Gastroesophageal sphincter (tissue), 4 donors: ENCODE measurements at regions not wholly inside any gene's neighbourhood (a gene's known extent, or its start where the extent isn't known, plus 50 kb on each side); places are given as distances from the start of the nearest gene placed in this dataset.
"Not testable (repeated sequence)": the region's sequence is repeated elsewhere in the genome, so short reads cannot be mapped to it uniquely, and the experiment has no call there.

ENCODE experiments used
- ATAC-seq: fragments of 150-250 bp; one replicate; pipeline ENCODE4 v1.9.1; 2016; ENCODE audit warnings: mild to moderate bottlenecking, moderate library complexity
- H3K27ac ChIP-seq, 4 donors: fragments of 200-600 bp; sonication (generic) in 3 of 4; 1 replicate in 3 of 4; 2 replicates in 1 of 4; pipeline ENCODE4 v1.5.1; 2016 to 2019
- H3K27me3 ChIP-seq: fragments of 200-600 bp; sonication (generic); one replicate; pipeline ENCODE4 v1.5.1; 2019
- H3K36me3 ChIP-seq, 2 donors: fragments of 200-600 bp; sonication (generic); one replicate each; pipeline ENCODE4 v1.5.1; 2019; ENCODE audit warnings: control low read depth in 1 of 2
- H3K4me1 ChIP-seq, 3 donors: fragments of 200-600 bp; sonication (generic); 1 replicate in 2 of 3; 2 replicates in 1 of 3; pipeline ENCODE4 v1.5.1; 2016 to 2019; ENCODE audit warnings: control low read depth in 2 of 3
- H3K4me3 ChIP-seq, 2 donors: fragments of 200-600 bp; sonication (generic); one replicate each; pipeline ENCODE4 v1.5.1; 2019; ENCODE audit warnings: mild to moderate bottlenecking in 1 of 2, moderate library complexity in 1 of 2
- H3K9me3 ChIP-seq, 3 donors: fragments of 200-600 bp; sonication (generic); one replicate each; pipeline ENCODE4 v1.5.1; 2017 to 2019; ENCODE audit warnings: control low read depth in 2 of 3
- EP300 ChIP-seq: sonication (generic); formaldehyde crosslinking; IDR thresholded peaks from one replicate; pipeline ENCODE4 v1.6.1; 2017; ENCODE audit warnings: antibody characterized with exemption, mild to moderate bottlenecking
- POLR2A ChIP-seq, 2 donors: fragments of 450-650 bp; IDR thresholded peaks; one replicate each; pipeline ENCODE4 v1.6.1; 2017; ENCODE audit warnings: antibody characterized with exemption in 2 of 2, mild to moderate bottlenecking in 2 of 2, moderate library complexity in 1 of 2
- POLR2AphosphoS5 ChIP-seq: sonication (generic); formaldehyde crosslinking; IDR thresholded peaks from one replicate; pipeline ENCODE4 v1.6.1; 2017; ENCODE audit warnings: antibody characterized with exemption
- WGBS, 2 donors: methylation state at CpG; one replicate each; pipeline ENCODE4 v1.1.5; 2018; ENCODE audit warnings: low coverage in 1 of 2; 5-methylcytosine and 5-hydroxymethylcytosine counted together
- TF ChIP-seq, protein P1 (sequence below), 4 experiments: fragments of 200-600 bp in 2 of 4; fragments of 450-650 bp in 2 of 4; sonication (generic) in 1 of 4; IDR thresholded peaks; one replicate each; pipeline ENCODE4 v1.5.1; 2017 to 2019; ENCODE audit warnings: antibody characterized with exemption in 4 of 4, mild to moderate bottlenecking in 2 of 4, moderate library complexity in 2 of 4

DNA sequence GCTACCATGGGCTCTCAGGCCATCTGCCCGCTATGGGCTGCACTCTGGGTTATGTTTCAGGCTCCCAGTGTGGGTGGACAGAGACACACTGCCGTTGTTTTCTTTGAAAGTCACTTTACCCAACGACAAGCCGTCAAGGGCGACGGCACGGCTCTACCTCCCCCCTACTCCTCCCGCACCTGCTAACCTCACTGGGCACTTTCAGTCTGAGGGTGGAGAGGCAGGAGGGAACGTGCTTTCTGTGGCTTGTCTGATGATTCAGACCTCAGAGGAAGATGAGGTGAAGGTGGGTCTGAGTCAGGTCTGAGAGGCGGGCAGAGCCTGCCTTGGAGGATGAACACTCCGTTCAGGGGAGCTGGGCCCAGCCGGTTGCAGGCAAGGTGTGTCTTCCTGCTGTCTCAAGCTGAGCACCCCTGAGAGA lies 147.6 kb upstream of the HDAC4 start:
- WGBS, 2 donors, result no CpG with 5 or more reads among the region's 12 CpGs
- H3K4me1 ChIP-seq, result peaks cover 0 to 13% (median 0%) of the 10 kb centered on the region in 3 donors
- ATAC-seq, result no peak

DNA sequence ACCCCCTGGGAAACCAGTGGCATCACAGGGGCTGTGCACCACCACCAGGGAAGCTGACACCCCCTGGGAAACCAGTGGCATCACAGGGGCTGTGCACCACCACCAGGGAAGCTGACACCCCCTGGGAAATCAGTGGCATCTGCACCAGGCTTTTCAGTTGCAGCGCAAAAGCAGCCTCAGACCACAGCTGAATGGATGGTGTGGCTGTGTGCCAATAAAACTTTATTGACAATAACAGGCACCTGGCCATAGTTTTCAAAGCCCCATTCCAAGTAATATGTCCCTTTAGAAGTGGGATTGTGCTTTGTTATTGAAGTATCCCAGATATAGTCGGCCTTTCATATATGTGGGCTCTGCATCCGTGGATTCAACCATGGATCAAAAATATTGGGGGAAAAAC lies 146.3 kb upstream of the HDAC4 start:
- H3K27me3 ChIP-seq, H3K9me3 ChIP-seq, H3K4me3 ChIP-seq, H3K36me3 ChIP-seq, H3K27ac ChIP-seq, ATAC-seq: not testable (repeated sequence)
- 100% methylated on average over 3 of the region's 3 CpGs for WGBS, 2 donors
- H3K4me1 ChIP-seq, result peaks cover 0 to 13% (median 0%) of the 10 kb centered on the region in 3 donors

More for the DNA sequence above, 147.6 kb upstream of the HDAC4 start:
- TF ChIP-seq POLR2A (IDR thresholded peaks at IDR 0.05) (no peak), POLR2AphosphoS5 (no peak), EP300 (no peak)
- TF ChIP-seq, protein P1, sequence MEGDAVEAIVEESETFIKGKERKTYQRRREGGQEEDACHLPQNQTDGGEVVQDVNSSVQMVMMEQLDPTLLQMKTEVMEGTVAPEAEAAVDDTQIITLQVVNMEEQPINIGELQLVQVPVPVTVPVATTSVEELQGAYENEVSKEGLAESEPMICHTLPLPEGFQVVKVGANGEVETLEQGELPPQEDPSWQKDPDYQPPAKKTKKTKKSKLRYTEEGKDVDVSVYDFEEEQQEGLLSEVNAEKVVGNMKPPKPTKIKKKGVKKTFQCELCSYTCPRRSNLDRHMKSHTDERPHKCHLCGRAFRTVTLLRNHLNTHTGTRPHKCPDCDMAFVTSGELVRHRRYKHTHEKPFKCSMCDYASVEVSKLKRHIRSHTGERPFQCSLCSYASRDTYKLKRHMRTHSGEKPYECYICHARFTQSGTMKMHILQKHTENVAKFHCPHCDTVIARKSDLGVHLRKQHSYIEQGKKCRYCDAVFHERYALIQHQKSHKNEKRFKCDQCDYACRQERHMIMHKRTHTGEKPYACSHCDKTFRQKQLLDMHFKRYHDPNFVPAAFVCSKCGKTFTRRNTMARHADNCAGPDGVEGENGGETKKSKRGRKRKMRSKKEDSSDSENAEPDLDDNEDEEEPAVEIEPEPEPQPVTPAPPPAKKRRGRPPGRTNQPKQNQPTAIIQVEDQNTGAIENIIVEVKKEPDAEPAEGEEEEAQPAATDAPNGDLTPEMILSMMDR (IDR thresholded peaks at IDR 0.05), result no peak
- no peaks in the 10 kb centered on the region for H3K36me3 ChIP-seq
- H3K27ac ChIP-seq, result no peak overlapping the region
- H3K9me3 ChIP-seq, result no peaks in the 10 kb centered on the region
- H3K27me3 ChIP-seq, result peaks cover 3% of the 10 kb centered on the region
- H3K4me3 ChIP-seq, result no peak overlapping the region

DNA sequence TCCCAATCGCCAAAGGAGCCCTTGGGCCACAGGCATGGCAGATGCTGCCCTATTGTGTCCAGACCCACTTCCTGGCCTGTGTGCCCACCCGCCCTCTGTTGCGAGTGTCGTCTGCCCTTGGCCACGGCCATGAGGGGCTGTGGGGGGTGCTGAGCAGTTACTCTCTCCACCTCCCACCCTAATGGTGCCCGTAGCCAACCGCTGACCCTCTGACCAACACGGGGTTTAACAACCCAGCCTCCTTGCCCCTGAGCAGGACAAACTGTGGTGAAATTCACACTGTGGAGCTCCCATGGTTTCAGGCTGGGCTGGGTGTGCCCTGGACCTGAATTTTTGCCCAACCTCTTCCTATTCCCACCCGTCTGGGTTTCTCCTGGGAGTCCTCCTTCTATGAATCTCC lies 145.7 kb upstream of the HDAC4 start:
- Histone ChIP-seq H3K36me3 (no peaks in the 10 kb centered on the region), H3K27me3 (peaks cover 3% of the 10 kb centered on the region), H3K4me3 (no peak overlapping the region), H3K9me3 (no peaks in the 10 kb centered on the region), H3K27ac (no peak overlapping the region), H3K4me1 (peaks cover 0 to 13% (median 0%) of the 10 kb centered on the region in 3 donors)
- ATAC-seq, result no peak
- TF ChIP-seq POLR2AphosphoS5 (no peak), POLR2A (IDR thresholded peaks at IDR 0.05) (no peak), EP300 (no peak)
- TF ChIP-seq, protein P1 (IDR thresholded peaks at IDR 0.05), result no peak
- 100% methylated on average over 3 of the region's 9 CpGs for WGBS, 2 donors

DNA sequence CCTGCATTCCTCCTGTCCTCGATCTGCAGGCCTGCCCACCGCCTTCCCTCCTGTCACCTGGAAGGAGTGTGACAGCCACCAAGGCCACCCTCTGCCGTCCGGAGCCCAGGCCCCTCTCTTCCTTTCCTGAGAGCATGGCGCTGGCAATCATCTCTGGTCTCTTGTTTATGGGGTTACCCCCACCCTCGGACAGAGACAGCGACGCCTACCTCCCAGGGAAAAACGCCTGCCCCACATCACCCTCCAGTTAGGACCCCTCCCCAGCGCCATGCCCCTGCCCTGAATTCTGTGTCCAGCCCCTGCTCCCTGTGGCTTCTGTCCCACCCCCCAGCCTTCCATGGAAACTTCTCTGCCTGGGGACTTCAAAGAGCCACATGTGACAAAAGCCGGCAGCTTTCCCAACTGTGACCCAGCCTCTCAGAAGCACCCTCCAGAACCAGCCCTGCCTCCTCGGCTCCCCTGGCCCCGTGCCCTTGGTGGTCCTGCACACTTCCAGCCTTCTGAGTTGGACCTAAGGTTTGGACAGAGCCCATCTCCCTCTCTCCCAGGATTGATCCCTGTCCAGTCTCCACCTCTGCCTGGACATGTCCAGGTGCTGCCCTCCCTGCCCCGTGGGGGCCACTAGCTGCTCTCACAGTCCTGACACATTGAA lies 145.0 kb upstream of the HDAC4 start:
- TF ChIP-seq POLR2AphosphoS5 (no peak), POLR2A (IDR thresholded peaks at IDR 0.05) (no peak)
- TF ChIP-seq, protein P1 (IDR thresholded peaks at IDR 0.05), result no peak
- peaks cover 0 to 13% (median 0%) of the 10 kb centered on the region in 3 donors for H3K4me1 ChIP-seq
- 81 to 85% methylated on average over 5 to 6 of the region's 14 CpGs for WGBS, 2 donors
- H3K36me3 ChIP-seq, result no peaks in the 10 kb centered on the region
- ATAC-seq, result no peak
- no peak overlapping the region for H3K27ac ChIP-seq
- no peaks in the 10 kb centered on the region for H3K9me3 ChIP-seq
- H3K4me3 ChIP-seq, result no peak overlapping the region
- peaks cover 3% of the 10 kb centered on the region for H3K27me3 ChIP-seq

DNA sequence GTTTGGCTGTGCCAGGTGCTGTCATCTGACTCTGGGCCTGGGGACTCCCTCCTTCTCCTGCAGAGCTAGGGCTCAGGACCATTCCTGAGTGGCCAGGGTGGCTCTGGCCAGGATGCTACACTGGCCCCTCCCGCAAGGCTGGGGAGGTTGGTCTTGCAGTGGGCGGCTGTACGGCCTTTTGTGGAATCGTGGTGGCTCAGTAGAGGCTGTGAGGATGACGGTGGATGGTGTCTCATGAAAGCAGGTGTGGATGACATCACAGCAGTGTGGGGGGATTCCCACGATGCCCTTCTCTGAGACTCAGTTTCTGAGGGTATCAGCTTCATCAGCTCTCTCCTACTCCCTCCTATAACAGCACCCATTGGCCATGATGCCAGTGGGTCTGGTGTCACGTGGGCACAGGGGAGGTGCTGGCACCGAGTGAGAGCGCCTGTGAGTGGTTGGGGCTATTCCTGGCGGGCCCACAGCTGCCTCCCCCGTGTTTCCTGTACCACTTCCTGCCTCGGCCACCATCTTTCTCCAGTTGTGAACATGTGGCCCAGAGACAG lies 144.2 kb upstream of the HDAC4 start:
- ATAC-seq, result no peak
- WGBS, 2 donors, result 76 to 80% methylated on average over 1 to 6 of the region's 12 CpGs
- Histone ChIP-seq H3K9me3 (no peaks in the 10 kb centered on the region), H3K4me3 (no peak overlapping the region), H3K27me3 (peaks cover 3% of the 10 kb centered on the region), H3K4me1 (peaks cover 0 to 13% (median 0%) of the 10 kb centered on the region in 3 donors), H3K27ac (no peak overlapping the region), H3K36me3 (no peaks in the 10 kb centered on the region)
- TF ChIP-seq, protein P1 (IDR thresholded peaks at IDR 0.05), result no peak
- TF ChIP-seq POLR2A (IDR thresholded peaks at IDR 0.05), result no peak
- TF ChIP-seq POLR2AphosphoS5, result no peak
- TF ChIP-seq EP300, result no peak
